HG02938 (cell line): ENCODE measurements at regions not wholly inside any gene's neighbourhood (a gene's known extent, or its start where the extent isn't known, plus 50 kb on each side); places are given as distances from the start of the nearest gene placed in this dataset.

ENCODE experiments used
- ATAC-seq: cut with Tn5 transposase; IDR thresholded peaks from one replicate; pipeline ENCODE4 v1.9.1; 2021; ENCODE audit warnings: mild to moderate bottlenecking, moderate library complexity; ENCODE audit not compliant: unreplicated experiment

DNA sequence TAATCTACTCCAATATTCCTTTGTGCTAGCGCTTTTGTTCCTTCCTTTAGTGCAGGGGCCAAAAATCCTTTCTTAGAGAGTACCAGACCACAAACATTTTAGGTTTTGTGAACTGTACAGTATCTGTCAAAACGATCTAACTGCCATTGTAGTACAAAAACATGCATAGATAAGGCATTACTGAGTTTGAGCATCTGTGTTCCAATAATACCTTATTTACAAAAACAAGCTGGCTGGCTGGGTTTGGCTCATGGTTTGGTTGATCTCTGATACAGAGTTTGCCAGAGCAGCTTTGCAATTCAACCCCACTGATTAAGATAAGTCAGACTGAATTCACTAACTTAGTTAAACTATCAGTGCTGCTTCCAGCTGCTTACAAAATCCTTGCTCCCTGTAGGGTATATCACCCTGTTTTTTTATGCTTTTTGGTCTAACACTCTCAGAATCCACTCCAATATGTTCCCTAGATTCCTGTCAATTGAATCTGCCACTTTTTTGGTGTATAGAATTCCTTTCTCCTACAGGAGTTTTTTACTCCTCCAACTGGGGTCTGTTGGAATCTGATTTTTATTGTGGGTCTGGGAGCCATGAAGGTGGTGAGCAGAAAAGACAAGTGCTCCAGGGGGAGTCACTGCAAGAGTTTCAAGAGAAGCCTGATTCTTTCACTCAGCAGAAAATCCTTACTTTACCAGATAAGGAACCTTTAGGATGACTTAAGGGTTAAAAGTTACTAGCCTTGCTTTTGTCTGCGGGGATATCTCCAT lies 1399.4 kb downstream of the EFNB2 start:
- no peak for ATAC-seq

DNA sequence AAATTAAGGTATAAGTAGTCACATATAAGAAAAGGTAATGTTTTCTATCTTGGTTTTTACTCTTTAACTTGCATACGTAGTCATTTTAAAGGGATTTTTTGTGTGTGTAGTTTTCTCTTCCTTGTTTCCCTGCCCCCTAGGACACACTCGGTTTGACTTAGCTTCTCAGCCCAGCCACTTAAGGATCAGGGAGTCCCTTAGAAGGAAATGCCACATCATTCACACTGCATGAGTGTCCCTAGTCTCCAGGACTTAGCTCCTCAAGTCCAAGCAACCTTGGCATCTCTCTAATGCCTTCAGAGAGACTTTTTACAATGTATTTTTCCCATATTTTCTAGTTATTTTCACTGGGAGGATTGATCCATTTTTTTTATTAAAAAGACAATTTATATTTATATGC lies 1407.7 kb downstream of the EFNB2 start:
- no peak for ATAC-seq

DNA sequence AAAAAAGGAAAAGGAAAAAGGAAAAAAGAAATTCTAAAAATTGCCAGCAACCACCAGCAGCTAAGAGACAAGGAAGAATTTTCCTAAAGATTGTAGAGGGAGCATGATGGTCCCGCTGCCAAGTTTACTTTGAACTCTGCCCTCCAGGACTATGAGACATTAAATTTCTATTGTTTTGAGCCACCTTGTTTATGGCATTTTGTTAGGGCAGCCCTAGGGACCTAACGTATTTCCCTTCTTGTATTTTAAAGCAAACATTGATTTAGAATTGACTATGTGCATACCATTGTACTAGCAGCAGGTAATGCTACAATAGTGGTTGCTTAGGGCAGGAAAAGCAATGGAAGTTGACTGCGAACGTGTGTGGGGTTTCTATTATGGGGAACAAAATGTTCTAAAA lies 1414.2 kb downstream of the EFNB2 start:
- no peak for ATAC-seq

DNA sequence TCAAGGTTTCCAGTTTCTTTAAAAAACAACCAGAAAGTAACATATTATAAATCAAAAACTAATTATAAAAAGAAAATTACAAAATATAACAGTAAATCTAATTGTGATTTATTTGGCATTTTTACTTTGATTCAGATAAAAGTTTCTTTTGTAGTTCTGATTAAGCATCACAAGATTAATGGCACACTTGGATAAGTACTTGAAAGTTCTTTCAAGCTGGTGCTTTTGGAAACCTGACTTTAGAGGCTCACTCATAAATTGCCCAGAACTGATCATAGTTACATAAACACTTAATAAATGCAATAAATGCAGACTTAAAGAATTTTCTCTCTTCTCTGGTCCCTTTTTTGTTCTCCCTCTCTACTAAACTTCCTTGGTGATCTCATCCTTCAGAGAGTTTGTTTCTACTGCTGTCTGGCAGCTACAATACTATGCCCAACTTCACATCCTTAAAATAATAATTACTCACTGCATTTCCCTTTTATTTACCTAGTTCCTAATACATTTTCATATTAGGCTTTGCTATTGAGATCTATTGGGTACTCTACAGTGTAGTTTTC lies 1417.0 kb downstream of the EFNB2 start:
- no peak for ATAC-seq

DNA sequence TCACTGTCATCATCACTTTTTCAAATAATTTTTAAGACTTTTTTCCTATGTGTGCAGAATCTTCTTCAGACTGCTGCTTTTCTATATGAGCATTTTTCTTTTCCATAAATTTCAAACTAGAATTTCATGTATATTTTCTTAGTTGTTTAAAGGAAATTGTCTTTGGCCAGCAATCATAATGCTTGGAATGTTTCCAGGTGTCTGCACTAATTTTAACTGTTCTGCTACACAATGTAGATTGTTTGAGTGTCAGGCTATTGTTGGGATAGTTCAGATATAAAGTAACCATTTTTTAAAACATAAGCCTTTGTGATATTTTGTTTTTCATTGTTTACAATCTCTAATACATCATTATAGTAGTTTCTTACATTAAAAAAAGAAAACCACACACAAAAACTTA lies 1418.5 kb downstream of the EFNB2 start:
- no peak for ATAC-seq

DNA sequence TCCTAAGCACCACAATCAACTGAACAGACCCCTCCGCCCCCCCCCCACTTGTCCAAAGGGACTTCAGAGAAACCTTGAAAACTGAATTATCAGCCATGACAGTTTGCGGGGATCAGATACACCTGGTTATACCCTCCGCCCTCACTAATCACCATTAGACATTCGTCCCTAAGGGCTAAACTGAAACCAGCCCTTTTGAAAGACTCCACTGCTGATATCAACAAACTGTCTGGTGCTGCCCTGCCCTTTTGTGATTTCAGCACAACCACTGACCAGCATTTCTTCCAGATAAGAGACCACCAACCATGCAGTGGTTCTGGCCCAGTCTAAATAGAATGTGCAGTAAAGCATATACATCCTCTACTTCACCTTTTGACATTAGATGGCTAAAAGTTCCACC lies 1422.9 kb downstream of the EFNB2 start:
- ATAC-seq: no peak

DNA sequence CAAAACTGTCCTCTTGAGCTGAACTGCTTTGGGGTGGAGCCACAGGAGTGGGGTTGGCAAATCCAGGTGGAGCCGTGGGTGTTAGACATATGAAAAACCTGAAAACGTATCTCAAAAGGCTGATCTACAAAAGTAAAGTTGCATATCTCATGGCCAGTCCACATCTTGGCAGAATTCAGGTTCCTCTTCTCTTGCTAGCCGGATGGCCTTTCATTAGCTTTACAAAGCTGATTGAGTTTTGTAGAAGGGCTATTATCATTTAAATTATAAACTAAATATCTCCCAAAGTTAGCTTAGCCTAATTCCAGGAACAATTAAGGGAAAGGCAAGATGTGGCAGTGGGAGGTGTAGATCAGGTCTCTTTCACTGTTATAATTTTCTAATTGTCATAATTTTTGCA lies 1427.7 kb downstream of the EFNB2 start:
- ATAC-seq: no peak

DNA sequence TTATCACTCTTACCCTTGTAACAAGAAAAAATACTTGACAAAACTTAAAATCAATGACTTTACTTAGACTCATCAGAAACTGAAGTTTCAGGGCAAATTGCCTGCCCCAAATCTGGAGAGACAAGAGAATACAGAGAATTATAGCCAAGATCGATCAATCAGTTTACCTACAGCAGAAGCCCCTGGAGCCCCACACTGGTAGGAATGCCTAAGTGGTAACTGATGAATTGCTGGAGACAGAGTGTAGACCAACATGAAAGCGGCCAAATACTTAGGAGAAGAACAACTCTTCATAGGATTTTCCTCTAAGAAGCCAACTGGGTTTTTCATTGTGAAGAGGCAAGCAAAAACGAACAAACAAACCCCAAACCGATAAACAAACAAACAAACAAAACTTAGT lies 1430.0 kb downstream of the EFNB2 start:
- no peak for ATAC-seq

DNA sequence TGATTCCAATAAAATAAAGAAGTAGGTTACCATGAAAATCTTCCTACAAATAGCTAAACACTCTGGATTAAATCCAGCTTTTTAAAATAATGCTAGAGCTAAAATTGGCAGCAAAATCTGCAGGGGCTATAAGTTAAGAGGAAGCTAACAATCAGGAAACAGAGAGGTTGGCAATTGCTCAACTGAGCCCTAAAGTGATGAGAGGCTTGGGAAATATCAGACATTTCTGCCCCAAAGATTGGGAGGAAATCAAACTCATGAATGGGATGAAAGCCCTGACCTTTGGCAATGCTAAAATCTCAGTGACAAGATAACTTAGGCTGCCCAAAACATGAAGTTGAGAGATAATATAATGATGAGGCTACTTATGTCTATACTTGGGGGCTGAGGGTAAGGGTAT lies 1437.9 kb downstream of the EFNB2 start:
- no peak for ATAC-seq

DNA sequence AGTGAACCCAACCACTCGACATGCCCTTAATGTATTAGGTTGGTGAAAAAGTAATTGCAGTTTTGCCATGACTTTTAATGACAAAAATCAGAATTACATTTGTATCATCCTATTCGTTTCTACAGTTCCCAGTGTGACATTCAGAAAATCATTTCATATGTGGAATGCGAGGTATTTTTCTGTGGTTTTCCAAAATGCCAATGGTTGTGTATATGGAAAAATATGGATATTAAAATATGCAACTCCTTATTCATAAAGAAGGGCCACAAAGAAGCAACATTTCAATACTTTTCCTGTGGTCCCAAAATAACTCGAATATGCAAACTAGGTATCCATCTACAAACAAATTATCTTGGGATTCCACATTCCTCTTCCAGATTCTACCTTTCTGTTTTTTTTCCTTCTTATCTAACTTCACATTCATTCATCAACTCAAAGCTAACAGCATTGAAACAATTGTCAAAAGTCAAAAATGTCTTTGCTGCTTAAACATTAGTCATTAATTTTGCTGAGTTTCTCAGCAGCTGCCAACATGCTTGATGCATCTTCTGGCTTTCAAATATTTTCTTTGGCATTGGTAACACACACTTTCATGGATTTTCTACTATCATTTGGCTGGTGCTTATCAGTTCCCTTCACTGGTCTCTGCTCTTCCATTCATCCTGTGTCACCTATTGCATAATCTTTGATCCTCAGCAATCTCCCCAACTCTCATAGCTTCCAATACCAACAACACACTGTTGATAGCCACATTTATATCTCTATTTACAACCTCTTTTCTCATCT lies 1445.4 kb downstream of the EFNB2 start:
- ATAC-seq: no peak

DNA sequence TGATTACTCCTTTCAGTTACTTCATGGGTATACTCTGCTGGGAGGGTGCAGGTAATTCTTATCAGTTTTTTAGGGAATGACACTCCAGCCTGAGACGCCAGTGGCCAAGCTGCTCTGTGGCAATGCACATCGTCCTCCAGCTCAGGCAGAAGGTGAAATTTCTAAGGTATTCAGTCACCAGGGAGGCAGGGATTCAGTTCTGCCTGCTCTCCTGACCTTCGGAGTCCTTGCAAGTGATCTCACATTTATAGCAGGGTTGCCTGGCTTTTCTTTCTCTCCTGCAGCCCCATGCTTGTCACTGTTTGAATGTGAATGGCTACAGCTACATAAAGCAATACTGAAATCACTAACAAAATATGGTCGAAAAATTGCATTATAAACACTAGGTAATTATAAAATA lies 1447.5 kb downstream of the EFNB2 start:
- no peak for ATAC-seq

DNA sequence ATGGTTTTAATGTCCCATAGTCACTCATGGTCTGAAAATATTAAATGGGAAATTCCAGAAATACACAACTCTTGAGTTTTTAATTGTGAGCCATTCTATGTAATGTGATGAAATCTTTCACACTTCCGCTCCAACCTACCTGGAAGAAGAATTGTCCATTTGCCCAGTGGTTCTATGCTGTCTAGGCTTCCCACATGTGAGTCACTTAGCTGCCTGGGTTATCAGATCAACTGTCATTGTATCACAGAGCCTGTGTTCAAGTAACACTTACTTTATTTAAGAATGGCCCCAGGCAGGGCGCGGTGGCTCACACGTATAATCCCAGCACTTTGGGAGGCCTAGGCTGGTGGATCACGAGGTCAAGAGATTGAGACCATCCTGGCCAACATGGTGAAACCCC lies 1450.5 kb downstream of the EFNB2 start:
- no peak for ATAC-seq

DNA sequence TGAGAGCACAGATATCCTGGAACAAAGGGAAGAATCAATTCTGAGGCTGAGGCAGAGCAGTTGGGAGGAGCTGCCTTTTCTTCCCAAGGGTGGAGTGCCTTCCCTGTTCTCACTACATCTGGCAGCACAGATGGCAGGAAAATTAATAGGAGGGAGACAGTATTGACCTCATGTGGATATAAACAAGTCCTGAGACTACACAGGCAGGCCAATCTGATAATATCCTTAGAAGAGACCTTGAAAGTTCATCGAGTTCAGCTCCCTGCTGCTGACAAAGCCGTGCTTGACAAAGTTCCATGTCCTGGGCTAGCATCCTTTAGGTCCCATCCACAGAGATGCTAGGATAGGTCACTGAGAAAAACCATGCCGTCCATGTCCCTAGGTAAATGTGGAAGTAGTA lies 1451.5 kb downstream of the EFNB2 start:
- no peak for ATAC-seq

DNA sequence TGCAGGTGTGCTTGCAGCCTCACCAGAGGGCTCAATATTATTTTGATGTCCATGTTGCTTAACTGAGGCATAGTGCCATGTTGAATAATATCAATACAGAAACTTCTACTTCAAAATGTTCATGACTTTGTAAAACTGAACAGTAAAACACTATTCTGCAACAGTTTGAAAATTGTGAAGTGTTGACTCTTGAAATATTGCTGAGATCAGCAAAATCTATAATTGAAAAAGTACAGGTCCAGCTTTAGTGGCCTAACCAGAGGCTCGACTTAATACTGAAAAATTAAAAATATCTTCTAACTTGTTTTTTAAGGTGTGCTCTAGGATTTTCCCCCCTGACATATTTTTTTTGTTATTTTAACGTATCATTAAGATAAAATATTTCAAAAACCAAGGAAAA lies 1460.7 kb downstream of the EFNB2 start:
- no peak for ATAC-seq

DNA sequence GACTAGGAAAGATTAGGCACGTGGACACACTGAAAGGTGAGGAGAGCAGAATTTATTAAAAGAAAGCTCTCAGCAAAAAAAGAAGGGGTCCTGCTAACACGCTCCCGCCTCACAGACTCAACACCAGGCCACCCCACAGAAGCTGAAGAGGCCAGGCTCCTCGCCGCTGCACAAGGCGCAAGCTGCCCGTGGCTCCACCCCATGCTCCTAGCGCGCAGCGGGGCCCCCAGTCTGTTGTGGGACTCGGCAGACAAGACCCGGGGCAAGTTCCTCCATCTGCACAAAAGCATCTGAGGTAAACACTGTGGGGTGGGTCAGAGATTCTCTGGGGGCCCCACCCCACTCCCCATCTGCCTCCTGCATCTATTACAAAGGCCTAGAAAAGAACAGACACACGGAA lies 1462.4 kb downstream of the EFNB2 start:
- no peak for ATAC-seq

DNA sequence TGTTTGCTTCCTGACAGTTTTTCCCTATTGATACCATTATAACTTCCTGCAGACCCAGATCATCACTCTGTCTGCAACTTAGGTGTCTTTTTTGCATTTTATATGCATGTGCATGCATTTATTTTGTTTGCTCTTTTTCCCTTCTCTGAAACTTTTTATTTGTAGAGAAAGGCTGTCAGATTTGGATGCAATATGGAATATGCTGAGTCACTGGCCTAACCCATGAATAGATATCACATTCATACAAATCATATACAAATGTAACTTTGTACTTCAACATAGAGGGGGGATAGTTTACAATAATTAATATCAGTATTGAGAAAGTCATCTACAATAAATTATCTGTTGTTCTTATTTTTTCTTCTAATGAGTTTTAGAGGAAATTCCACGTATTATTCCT lies 1465.0 kb downstream of the EFNB2 start:
- ATAC-seq: no peak

DNA sequence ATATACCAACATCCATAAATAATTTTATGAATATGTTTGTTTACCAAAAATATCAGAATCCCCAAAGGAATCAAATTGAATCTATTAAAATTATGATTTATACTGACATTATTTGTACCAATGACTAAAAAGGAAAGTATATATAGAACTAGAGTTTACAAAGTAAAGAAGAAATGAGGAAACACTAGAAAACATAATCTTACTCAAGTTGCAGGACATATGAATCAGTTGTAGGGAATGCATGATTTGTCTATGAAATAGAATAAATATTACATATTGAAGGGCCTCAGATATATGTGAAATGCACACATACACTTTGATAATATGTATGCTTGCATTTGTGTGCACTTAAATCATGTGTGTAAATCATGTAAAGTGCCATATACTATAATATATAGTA lies 1466.4 kb downstream of the EFNB2 start:
- no peak for ATAC-seq

DNA sequence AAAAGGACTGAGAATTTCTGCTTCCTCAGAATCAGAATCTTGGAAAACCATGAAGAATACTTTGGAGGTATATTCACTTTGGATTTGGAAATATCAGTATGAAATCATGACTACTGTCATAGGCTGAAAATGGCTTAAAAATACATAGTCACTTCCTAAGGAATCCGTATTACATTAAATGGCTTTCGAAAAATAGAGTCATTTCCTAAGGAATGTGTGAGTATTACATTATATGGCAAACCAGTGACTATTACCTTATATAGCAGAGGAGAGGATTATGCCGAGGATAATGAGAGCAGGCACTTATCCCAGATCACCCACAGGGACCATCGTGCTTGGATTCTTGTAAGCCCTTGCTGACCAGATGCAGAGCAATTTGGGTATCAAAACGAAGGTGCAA lies 1471.8 kb downstream of the EFNB2 start:
- no peak for ATAC-seq

DNA sequence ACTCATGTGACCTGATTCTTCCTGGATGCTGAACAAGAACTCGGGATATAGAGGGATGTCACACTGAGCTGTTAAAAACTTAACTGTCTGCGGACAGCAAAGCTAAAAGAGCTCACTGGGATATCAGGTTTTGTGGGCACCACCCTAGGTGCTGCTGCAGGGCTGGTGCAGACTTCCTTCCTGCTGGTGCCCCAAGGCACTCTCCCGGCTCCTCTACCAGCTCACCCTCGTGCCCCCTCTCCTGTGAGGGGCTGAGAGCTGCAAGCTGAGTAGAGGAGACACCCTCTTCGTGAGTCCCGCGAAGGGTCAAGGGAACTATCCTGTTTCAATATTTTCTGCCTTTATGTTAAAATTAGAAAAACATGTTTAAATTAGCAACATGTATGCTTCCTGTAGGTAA lies 1475.7 kb downstream of the EFNB2 start:
- ATAC-seq: no peak

DNA sequence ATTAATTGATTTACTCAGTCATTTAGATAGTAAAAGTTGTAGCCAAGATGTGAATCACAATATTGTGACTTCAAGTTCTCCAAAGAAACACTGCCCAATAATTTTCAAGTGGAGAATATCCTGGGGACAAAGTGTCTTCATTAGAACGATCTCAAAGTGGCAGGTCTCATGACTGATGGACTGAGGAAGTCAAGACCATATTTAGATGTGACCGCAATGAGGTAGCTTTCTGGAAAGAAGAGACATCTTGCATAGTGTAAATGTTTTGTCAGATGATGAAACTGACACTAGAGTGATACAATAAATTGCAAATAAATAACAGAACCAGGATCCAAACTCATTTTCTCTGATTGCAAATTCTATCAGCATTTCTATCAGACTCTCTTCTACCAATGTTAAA lies 1476.9 kb downstream of the EFNB2 start:
- ATAC-seq: no peak

DNA sequence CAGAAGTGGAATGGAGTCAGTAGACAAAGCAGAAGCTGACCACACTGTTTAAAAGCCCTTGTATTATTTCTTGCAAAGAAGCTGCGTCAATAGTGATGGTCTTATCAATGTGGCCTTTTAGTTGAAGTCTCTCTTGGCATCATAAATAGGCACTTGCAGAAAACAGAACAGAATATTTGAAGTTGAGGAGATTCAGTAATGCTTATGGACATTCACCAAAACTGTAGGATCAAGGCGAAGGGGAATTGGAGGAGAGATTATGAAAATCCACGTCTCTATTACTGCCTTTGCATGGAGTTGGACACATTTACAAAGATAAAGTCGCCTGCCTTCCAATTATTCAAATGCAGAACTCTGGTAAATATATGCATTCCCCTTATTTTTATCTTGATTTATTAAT lies 1482.8 kb downstream of the EFNB2 start:
- ATAC-seq: no peak

DNA sequence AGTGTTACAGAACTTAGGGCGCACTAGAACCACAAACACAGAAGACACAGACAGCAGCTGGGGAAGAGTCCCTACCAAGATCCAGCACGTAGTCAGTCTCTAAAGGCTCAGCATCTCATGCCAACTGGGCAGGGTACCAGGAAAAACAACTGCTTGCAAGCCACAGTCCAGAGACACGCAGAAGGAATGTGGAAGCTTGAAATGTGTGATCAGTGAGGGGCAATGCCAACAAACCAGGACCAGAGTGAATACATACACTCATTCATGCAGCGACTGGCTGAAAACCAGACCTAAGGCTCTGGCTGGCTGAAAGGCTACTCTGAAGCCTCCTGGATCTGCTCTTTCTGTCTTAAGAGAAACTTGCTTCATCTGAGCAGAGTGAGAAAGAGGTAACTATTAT lies 1484.8 kb downstream of the EFNB2 start:
- no peak for ATAC-seq
